A673 (cell line): ENCODE measurements at regions not wholly inside any gene's neighbourhood (a gene's known extent, or its start where the extent isn't known, plus 50 kb on each side); places are given as distances from the start of the nearest gene placed in this dataset.

ENCODE experiments used
- BruUV-seq: library from RNA; stranded (reverse); fragments of 400-500 nt; replicated peaks from 2 replicates; lab custom pipeline; 2021; lab: Mats Ljungman, UMichigan
- CTCF ChIA-PET: fragments of 300-600 bp; sonication (Branson Sonifier 250); formaldehyde crosslinking; loops from one replicate; lab custom pipeline; 2022; ENCODE audit warnings: antibody characterized with exemption; lab: Charles Lee
- POLR2A ChIA-PET: fragments of 300-600 bp; sonication (Branson Sonifier 250); formaldehyde crosslinking; loops from one replicate; lab custom pipeline; 2022; ENCODE audit warnings: antibody characterized with exemption; ENCODE audit not compliant: low non-redundant PET; lab: Charles Lee
- DNase-seq: peaks from one replicate; pipeline ENCODE4 v3.0.0-alpha.2; 2015; ENCODE audit warnings: low spot score
- H3K27ac ChIP-seq: fragments of 200-600 bp; sonication (generic); 2 replicates; pipeline ENCODE4 v1.5.1; 2016; ENCODE audit warnings: mixed run types, low read depth, mild to moderate bottlenecking, mixed read lengths, antibody characterized with exemption, low read length; ENCODE audit not compliant: poor library complexity, severe bottlenecking
- H3K27me3 ChIP-seq: fragments of 200-600 bp; sonication (generic); replicated peaks from 2 replicates; pipeline ENCODE4 v1.6.1; 2017; ENCODE audit warnings: mixed run types, low read depth, mild to moderate bottlenecking, mixed read lengths, antibody characterized with exemption, low read length; ENCODE audit not compliant: insufficient read depth, poor library complexity
- H3K36me3 ChIP-seq: fragments of 200-600 bp; sonication (generic); 2 replicates; pipeline ENCODE4 v1.6.1; 2016; ENCODE audit warnings: mixed run types, mild to moderate bottlenecking, mixed read lengths, antibody characterized with exemption, low read length; ENCODE audit not compliant: insufficient read depth, poor library complexity, severe bottlenecking
- H3K4me1 ChIP-seq: fragments of 200-600 bp; sonication (generic); 2 replicates; pipeline ENCODE4 v1.6.1; 2017; ENCODE audit warnings: mixed run types, mild to moderate bottlenecking, mixed read lengths, antibody characterized with exemption, low read length; ENCODE audit not compliant: insufficient read depth, poor library complexity, severe bottlenecking
- H3K4me3 ChIP-seq: fragments of 200-600 bp; sonication (generic); 2 replicates; pipeline ENCODE4 v1.5.1; 2016; ENCODE audit warnings: low read depth, mixed run types, mild to moderate bottlenecking, mixed read lengths, low read length; ENCODE audit not compliant: poor library complexity, severe bottlenecking
- H3K9me3 ChIP-seq: fragments of 200-600 bp; sonication (generic); 2 replicates; pipeline ENCODE4 v1.6.1; 2016; ENCODE audit warnings: mixed run types, low read depth, mild to moderate bottlenecking, mixed read lengths, antibody characterized with exemption, low read length; ENCODE audit not compliant: poor library complexity, severe bottlenecking
- CTCF ChIP-seq: fragments of 300-800, 200-600 bp; sonication (generic); conservative IDR thresholded peaks from 2 replicates; pipeline ENCODE4 v1.5.1; 2017; ENCODE audit warnings: low read depth, mild to moderate bottlenecking, antibody characterized with exemption, low read length, moderate library complexity, mixed read lengths
- EZH2 ChIP-seq: fragments of 200-600 bp; sonication (generic); IDR thresholded peaks from 2 replicates; pipeline ENCODE4 v1.6.1; 2017; ENCODE audit warnings: borderline replicate concordance, low read depth, mild to moderate bottlenecking, mixed read lengths, antibody characterized with exemption, low read length; ENCODE audit not compliant: poor library complexity, severe bottlenecking
- intact Hi-C: fragments of 100-400 bp; cut with micrococcal nuclease; formaldehyde crosslinking; loops from one replicate; pipeline ENCODE4 v1.10.0; 2022; ENCODE audit not compliant: unreplicated experiment

GRCh38 chr3:146780251-146780650, 175.1 kb upstream of the PLSCR5 start:
- no peak overlapping the region for H3K4me3 ChIP-seq
- CTCF ChIA-PET = no interaction called here
- POLR2A ChIA-PET = no interaction called here
- no peaks in the 10 kb centered on the region for H3K27me3 ChIP-seq
- no TSS peak for BruUV-seq
- H3K9me3 ChIP-seq = no peaks in the 10 kb centered on the region
- DNase-seq = no peak
- TF ChIP-seq CTCF (no peak), EZH2 (no peak)
- H3K27ac ChIP-seq = no peak overlapping the region
- no peaks in the 10 kb centered on the region for H3K4me1 ChIP-seq
- no peaks in the 10 kb centered on the region for H3K36me3 ChIP-seq
- intact Hi-C loops = no loop called here

GRCh38 chr3:146777941-146778340, 172.8 kb upstream of the PLSCR5 start:
- no peaks in the 10 kb centered on the region for H3K9me3 ChIP-seq
- H3K36me3 ChIP-seq = no peaks in the 10 kb centered on the region
- H3K4me3 ChIP-seq = no peak overlapping the region
- no peaks in the 10 kb centered on the region for H3K4me1 ChIP-seq
- CTCF ChIA-PET = no interaction called here
- TF ChIP-seq EZH2 (no peak), CTCF (no peak)
- DNase-seq = no peak
- H3K27me3 ChIP-seq = no peaks in the 10 kb centered on the region
- BruUV-seq = no TSS peak
- intact Hi-C loops = no loop called here
- POLR2A ChIA-PET = no interaction called here
- H3K27ac ChIP-seq = no peak overlapping the region

GRCh38 chr3:146772211-146772743, 167.1 kb upstream of the PLSCR5 start:
- H3K4me1 ChIP-seq = peaks cover 31% of the 10 kb centered on the region
- intact Hi-C loops = no loop called here
- no peak for TF ChIP-seq CTCF
- no TSS peak for BruUV-seq
- H3K4me3 ChIP-seq = no peak overlapping the region
- H3K9me3 ChIP-seq = no peaks in the 10 kb centered on the region
- ChIA-PET POLR2A (no interaction called here), CTCF (no interaction called here)
- no peaks in the 10 kb centered on the region for H3K36me3 ChIP-seq
- no peaks in the 10 kb centered on the region for H3K27me3 ChIP-seq
- DNase-seq = no peak
- no peak overlapping the region for H3K27ac ChIP-seq
